ENCODE measurements at regions not wholly inside any gene's neighbourhood (a gene's known extent, or its start where the extent isn't known, plus 50 kb on each side); places are given as distances from the start of the nearest gene placed in this dataset.

DNA sequence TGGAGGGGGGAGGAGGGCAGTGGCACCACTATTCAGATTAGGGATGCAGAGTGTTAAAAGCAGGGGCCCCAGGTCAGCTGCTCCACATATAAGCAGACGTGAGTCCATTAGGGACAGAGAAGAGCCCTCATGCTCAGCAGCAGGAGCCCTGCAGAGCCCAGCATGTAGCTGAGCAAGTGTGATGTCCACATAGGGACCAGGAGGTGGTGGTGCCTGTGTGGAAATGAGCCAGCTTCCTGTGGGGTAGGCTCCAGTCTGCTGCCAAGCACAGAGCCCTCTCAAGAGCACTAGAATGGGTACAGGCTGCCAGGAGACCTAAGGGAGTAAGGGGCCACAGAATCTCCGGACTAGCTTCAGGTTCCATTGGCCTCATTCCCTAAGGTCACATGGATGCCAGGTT lies 57.9 kb upstream of the MLN start:
- no peak overlapping the region for H3K4me3 ChIP-seq
- no peak overlapping the region for H2AFZ ChIP-seq
- intact Hi-C loops (cut with micrococcal nuclease; ENCODE audit: unreplicated experiment) = no loop called here
- no peaks in the 10 kb centered on the region for H3K4me1 ChIP-seq (replicated peaks; ENCODE audit: insufficient read depth)
- DNase-seq = no peak
- no peaks in the 10 kb centered on the region for H3K79me2 ChIP-seq (ENCODE audit: low read depth)
- no peaks in the 10 kb centered on the region for H3F3A ChIP-seq (ENCODE audit: insufficient read depth, low read depth)
- no peak overlapping the region for H3K27ac ChIP-seq
- no peaks in the 10 kb centered on the region for H4K20me1 ChIP-seq (ENCODE audit: insufficient read depth)
- ChIA-PET POLR2A (ENCODE audit: unreplicated experiment) (no interaction called here), CTCF (no interaction called here)
- H3K9me2 ChIP-seq (ENCODE audit: insufficient read depth) = no peaks in the 10 kb centered on the region
- no peaks in the 10 kb centered on the region for H3K36me3 ChIP-seq (ENCODE audit: low read depth)
- peaks cover 49% of the 10 kb centered on the region for H3K27me3 ChIP-seq (ENCODE audit: insufficient read depth, low read depth)
- H3K4me2 ChIP-seq = no peak overlapping the region
- no TSS peak for BruUV-seq (replicated peaks)
- H3K9me3 ChIP-seq (ENCODE audit: insufficient read depth, low read depth) = no peaks in the 10 kb centered on the region
- no peak for TF ChIP-seq EZH2 (IDR thresholded peaks at IDR 0.05; ENCODE audit: low read depth)
- TF ChIP-seq, protein P1, sequence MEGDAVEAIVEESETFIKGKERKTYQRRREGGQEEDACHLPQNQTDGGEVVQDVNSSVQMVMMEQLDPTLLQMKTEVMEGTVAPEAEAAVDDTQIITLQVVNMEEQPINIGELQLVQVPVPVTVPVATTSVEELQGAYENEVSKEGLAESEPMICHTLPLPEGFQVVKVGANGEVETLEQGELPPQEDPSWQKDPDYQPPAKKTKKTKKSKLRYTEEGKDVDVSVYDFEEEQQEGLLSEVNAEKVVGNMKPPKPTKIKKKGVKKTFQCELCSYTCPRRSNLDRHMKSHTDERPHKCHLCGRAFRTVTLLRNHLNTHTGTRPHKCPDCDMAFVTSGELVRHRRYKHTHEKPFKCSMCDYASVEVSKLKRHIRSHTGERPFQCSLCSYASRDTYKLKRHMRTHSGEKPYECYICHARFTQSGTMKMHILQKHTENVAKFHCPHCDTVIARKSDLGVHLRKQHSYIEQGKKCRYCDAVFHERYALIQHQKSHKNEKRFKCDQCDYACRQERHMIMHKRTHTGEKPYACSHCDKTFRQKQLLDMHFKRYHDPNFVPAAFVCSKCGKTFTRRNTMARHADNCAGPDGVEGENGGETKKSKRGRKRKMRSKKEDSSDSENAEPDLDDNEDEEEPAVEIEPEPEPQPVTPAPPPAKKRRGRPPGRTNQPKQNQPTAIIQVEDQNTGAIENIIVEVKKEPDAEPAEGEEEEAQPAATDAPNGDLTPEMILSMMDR (conservative IDR thresholded peaks at IDR 0.05) = no peak

DNA sequence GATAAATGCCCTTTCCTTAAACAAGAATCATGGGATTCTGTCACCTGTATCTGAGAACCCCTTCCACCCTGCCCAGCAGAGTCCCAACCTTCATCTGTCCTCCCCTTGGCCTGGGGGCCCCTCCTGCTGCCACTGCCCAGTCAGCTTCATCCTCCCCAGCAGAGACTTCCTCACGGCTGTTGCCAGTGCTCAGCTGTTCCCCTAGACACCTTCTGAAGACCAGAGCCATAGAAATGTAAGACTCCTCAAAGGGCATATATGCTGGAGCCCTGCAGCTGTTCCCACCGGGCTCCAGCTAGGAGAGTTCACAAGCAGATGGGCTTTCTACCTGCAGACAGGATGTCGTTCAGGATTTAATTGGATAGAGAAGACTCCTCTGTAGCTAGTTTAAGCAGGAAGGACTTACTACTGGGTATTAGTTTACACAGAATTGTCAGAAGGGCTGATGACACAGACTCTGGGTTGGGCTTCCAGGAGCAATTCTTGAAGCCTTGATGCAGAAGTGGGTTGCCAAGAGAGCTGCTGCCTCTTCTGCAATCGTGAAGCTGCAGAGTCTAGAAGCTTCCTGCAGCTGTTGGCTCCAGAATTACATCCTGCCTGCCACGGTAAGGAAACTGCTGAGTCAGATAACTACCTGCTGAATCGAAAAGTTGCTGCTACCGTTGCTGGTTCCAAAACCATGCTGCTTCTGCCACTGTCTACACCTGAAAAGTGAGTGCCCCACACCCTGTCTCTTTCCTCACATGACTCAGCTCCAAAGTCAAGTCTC lies 57.1 kb upstream of the MLN start:
- Histone ChIP-seq H3K4me3 (no peak overlapping the region), H3K36me3 (ENCODE audit: low read depth) (no peaks in the 10 kb centered on the region), H3K27me3 (ENCODE audit: insufficient read depth, low read depth) (peaks cover 47% of the 10 kb centered on the region), H3K27ac (no peak overlapping the region), H2AFZ (no peak overlapping the region), H3K9me3 (ENCODE audit: insufficient read depth, low read depth) (no peaks in the 10 kb centered on the region), H3K9me2 (ENCODE audit: insufficient read depth) (no peaks in the 10 kb centered on the region), H4K20me1 (ENCODE audit: insufficient read depth) (no peaks in the 10 kb centered on the region), H3K4me1 (replicated peaks; ENCODE audit: insufficient read depth) (no peaks in the 10 kb centered on the region), H3K79me2 (ENCODE audit: low read depth) (no peaks in the 10 kb centered on the region), H3K4me2 (no peak overlapping the region), H3F3A (ENCODE audit: insufficient read depth, low read depth) (no peaks in the 10 kb centered on the region)
- intact Hi-C loops (cut with micrococcal nuclease; ENCODE audit: unreplicated experiment) = no loop called here
- DNase-seq = no peak
- POLR2A ChIA-PET (ENCODE audit: unreplicated experiment) = no interaction called here
- CTCF ChIA-PET = no interaction called here
- TF ChIP-seq, protein P1 (conservative IDR thresholded peaks at IDR 0.05) = no peak
- TF ChIP-seq EZH2 (IDR thresholded peaks at IDR 0.05; ENCODE audit: low read depth) = no peak
- no TSS peak for BruUV-seq (replicated peaks)

DNA sequence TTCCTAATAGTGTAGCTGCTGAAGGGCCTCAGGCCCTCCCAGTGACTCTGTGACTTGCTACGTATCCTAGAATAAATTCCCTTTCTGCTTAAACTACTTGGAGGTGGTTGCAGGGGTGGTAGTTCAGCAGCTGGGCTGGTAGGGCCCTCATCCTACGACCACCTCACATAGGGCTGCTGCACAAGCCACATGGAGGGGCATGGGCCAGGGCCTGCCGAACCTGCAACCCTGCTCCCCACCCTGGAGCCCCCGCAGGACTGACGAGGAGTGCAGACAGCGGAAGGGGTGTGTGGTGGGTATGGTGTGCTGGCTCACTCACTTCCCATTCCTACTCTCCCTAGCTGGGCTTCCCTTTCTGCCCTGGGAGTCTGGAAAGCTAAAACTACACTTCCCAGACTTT lies 56.2 kb upstream of the MLN start:
- Histone ChIP-seq H3K27me3 (ENCODE audit: insufficient read depth, low read depth) (peaks cover 45% of the 10 kb centered on the region), H4K20me1 (ENCODE audit: insufficient read depth) (no peaks in the 10 kb centered on the region), H3K4me3 (no peak overlapping the region), H3K27ac (no peak overlapping the region), H3F3A (ENCODE audit: insufficient read depth, low read depth) (no peaks in the 10 kb centered on the region), H3K4me1 (replicated peaks; ENCODE audit: insufficient read depth) (no peaks in the 10 kb centered on the region), H2AFZ (no peak overlapping the region), H3K36me3 (ENCODE audit: low read depth) (no peaks in the 10 kb centered on the region), H3K9me2 (ENCODE audit: insufficient read depth) (no peaks in the 10 kb centered on the region), H3K9me3 (ENCODE audit: insufficient read depth, low read depth) (no peaks in the 10 kb centered on the region), H3K79me2 (ENCODE audit: low read depth) (no peaks in the 10 kb centered on the region), H3K4me2 (no peak overlapping the region)
- ChIA-PET CTCF (no interaction called here), POLR2A (ENCODE audit: unreplicated experiment) (no interaction called here)
- intact Hi-C loops (cut with micrococcal nuclease; ENCODE audit: unreplicated experiment) = no loop called here
- no peak for TF ChIP-seq EZH2 (IDR thresholded peaks at IDR 0.05; ENCODE audit: low read depth)
- TF ChIP-seq, protein P1 (conservative IDR thresholded peaks at IDR 0.05) = no peak
- no TSS peak for BruUV-seq (replicated peaks)
- DNase-seq = no peak
